HCT116 (cell line): ENCODE measurements at regions not wholly inside any gene's neighbourhood (a gene's known extent, or its start where the extent isn't known, plus 50 kb on each side); places are given as distances from the start of the nearest gene placed in this dataset.

ENCODE experiments used
- ATAC-seq: fragments of 200-7000 bp; cut with Tn5 transposase; 2 replicates; pipeline ENCODE4 v1.9.1; 2020; ENCODE audit warnings: mild to moderate bottlenecking, moderate library complexity
- BruUV-seq: library from RNA; stranded (reverse); fragments of 400-500 nt; replicated peaks from 2 replicates; lab custom pipeline; 2021; lab: Mats Ljungman, UMichigan
- CTCF ChIA-PET: fragments of 300-600 bp; sonication (Branson Sonifier 250); formaldehyde crosslinking; loops from one replicate; lab custom pipeline; 2021; ENCODE audit warnings: antibody characterized with exemption; lab: Charles Lee
- POLR2A ChIA-PET: fragments of 300-600, 350-600 bp; sonication (Branson Sonifier 250); formaldehyde crosslinking; loops from one replicate; lab custom pipeline; 2021; ENCODE audit warnings: antibody characterized with exemption; lab: Charles Lee
- RAD21 ChIA-PET, 2 experiments: fragments of 300-600 bp; sonication (Branson Sonifier 250); formaldehyde crosslinking; loops; one replicate each; lab custom pipeline; 2023; ENCODE audit warnings: low total read pairs in 2 of 2; ENCODE audit not compliant: uncharacterized antibody in 2 of 2, unreplicated experiment in 2 of 2, low non-redundant PET in 1 of 2; lab: Charles Lee
- DNase-seq: peaks from one replicate; pipeline ENCODE4 v3.0.0-alpha.2; 2010; ENCODE audit warnings: low read depth, low spot score
- H2AFZ ChIP-seq: fragments of 200-600 bp; shearing (Covaris generic), sonication (generic); 2 replicates; pipeline ENCODE4 v1.6.1; 2017; ENCODE audit warnings: low read depth, mixed run types, mixed read lengths, antibody characterized with exemption, low read length; ENCODE audit not compliant: poor library complexity, severe bottlenecking
- H3K27ac ChIP-seq: 2 replicates; pipeline ENCODE4 v1.5.1; 2012; ENCODE audit warnings: low read depth, low read length
- H3K27me3 ChIP-seq: fragments of 200-600 bp; sonication (generic); 2 replicates; pipeline ENCODE4 v1.6.1; 2016; ENCODE audit warnings: mixed run types, low read length, mixed read lengths; ENCODE audit not compliant: insufficient read depth
- H3K36me3 ChIP-seq, 2 experiments: fragments of 200-500 bp in 1 of 2; fragments of 200-600 bp in 1 of 2; sonication (Bioruptor generic) in 1 of 2; sonication (generic) in 1 of 2; 2 replicates each; pipeline versions ENCODE4 v1.5.1 to v1.6.1; 2014 to 2016; ENCODE audit warnings: low read length in 2 of 2, inconsistent platforms in 1 of 2, mixed read lengths in 1 of 2, mixed run types in 1 of 2; ENCODE audit not compliant: insufficient read depth in 2 of 2, control insufficient read depth in 1 of 2
- H3K4me1 ChIP-seq, 2 experiments: fragments of 200-600 bp in 1 of 2; sonication (generic) in 1 of 2; 2 replicates each; pipeline versions ENCODE4 v1.5.1 to v1.6.1; 2012 to 2017; ENCODE audit warnings: low read length in 2 of 2, inconsistent platforms in 1 of 2, mild to moderate bottlenecking in 1 of 2, mixed read lengths in 1 of 2, mixed run types in 1 of 2, moderate library complexity in 1 of 2; ENCODE audit not compliant: insufficient read depth in 2 of 2, control insufficient read depth in 1 of 2
- H3K4me2 ChIP-seq: fragments of 200-600 bp; sonication (generic); 2 replicates; pipeline ENCODE4 v1.6.1; 2017; ENCODE audit warnings: mixed run types, low read length, mixed read lengths
- H3K4me3 ChIP-seq, 2 experiments: fragments of 200-600 bp in 1 of 2; sonication (generic) in 1 of 2; replicated peaks in 1 of 2; 2 replicates each; pipeline ENCODE4 v1.5.1; 2011 to 2016; ENCODE audit warnings: low read length in 2 of 2, control low read depth in 1 of 2, low read depth in 1 of 2, mild to moderate bottlenecking in 1 of 2, mixed read lengths in 1 of 2, mixed run types in 1 of 2
- H3K79me2 ChIP-seq: fragments of 200-600 bp; sonication (generic); 2 replicates; pipeline ENCODE4 v1.6.1; 2017; ENCODE audit warnings: mild to moderate bottlenecking, mixed run types, low read length, moderate library complexity, mixed read lengths; ENCODE audit not compliant: insufficient read depth
- H3K9ac ChIP-seq: fragments of 200-600 bp; sonication (generic); 2 replicates; pipeline ENCODE4 v1.6.1; 2016; ENCODE audit warnings: low read length, mixed read lengths
- H3K9me2 ChIP-seq: fragments of 200-600 bp; sonication (generic), shearing (Covaris generic); 2 replicates; pipeline ENCODE4 v1.6.1; 2017; ENCODE audit warnings: mixed run types, mild to moderate bottlenecking, moderate library complexity; ENCODE audit not compliant: insufficient read depth
- H3K9me3 ChIP-seq, 2 experiments: fragments of 200-500 bp in 1 of 2; fragments of 200-600 bp in 1 of 2; sonication (Bioruptor generic) in 1 of 2; sonication (generic) in 1 of 2; 2 replicates each; pipeline ENCODE4 v1.6.1; 2014 to 2017; ENCODE audit warnings: low read length in 2 of 2, mixed read lengths in 2 of 2, inconsistent platforms in 1 of 2, low read depth in 1 of 2, mild to moderate bottlenecking in 1 of 2, mixed run types in 1 of 2, moderate library complexity in 1 of 2; ENCODE audit not compliant: control insufficient read depth in 1 of 2, insufficient read depth in 1 of 2
- H4K20me1 ChIP-seq: fragments of 200-600 bp; sonication (generic), shearing (Covaris generic); 2 replicates; pipeline ENCODE4 v1.6.1; 2017; ENCODE audit warnings: mixed run types, mild to moderate bottlenecking, moderate library complexity; ENCODE audit not compliant: insufficient read depth
- CEBPB ChIP-seq: IDR thresholded peaks from 2 replicates; pipeline ENCODE4 v1.6.1; 2012; ENCODE audit warnings: low read depth
- CTCF ChIP-seq, 3 experiments: fragments of 200-600 bp in 1 of 3; sonication (generic) in 1 of 3; IDR thresholded peaks in 2 of 3; conservative IDR thresholded peaks in 1 of 3; 2 replicates each; pipeline ENCODE4 v1.5.1; 2012 to 2017; ENCODE audit warnings: low read depth in 2 of 3, low read length in 2 of 3, antibody characterized with exemption in 1 of 3, borderline replicate concordance in 1 of 3, control low read depth in 1 of 3, mild to moderate bottlenecking in 1 of 3, mixed read lengths in 1 of 3, mixed run types in 1 of 3, moderate library complexity in 1 of 3; ENCODE audit not compliant: insufficient read depth in 1 of 3
- EGR1 ChIP-seq: IDR thresholded peaks from 2 replicates; pipeline ENCODE4 v1.6.1; 2012; ENCODE audit warnings: low read depth
- ELF1 ChIP-seq: IDR thresholded peaks from 2 replicates; pipeline ENCODE4 v1.6.1; 2012; ENCODE audit warnings: low read depth, borderline replicate concordance
- EZH2 ChIP-seq: fragments of 200-600 bp; sonication (generic); IDR thresholded peaks from 2 replicates; pipeline ENCODE4 v1.6.1; 2017; ENCODE audit warnings: antibody characterized with exemption, mixed run types
- EZH2phosphoT487 ChIP-seq: fragments of 200-600 bp; IDR thresholded peaks from 2 replicates; pipeline ENCODE4 v1.6.1; 2018; ENCODE audit warnings: antibody characterized with exemption, borderline replicate concordance
- FOSL1 ChIP-seq: IDR thresholded peaks from 2 replicates; pipeline ENCODE4 v1.6.1; 2012; ENCODE audit warnings: low read depth
- JUND ChIP-seq: IDR thresholded peaks from 2 replicates; pipeline ENCODE4 v1.6.1; 2012
- SIN3A ChIP-seq: IDR thresholded peaks from 2 replicates; pipeline ENCODE4 v1.6.1; 2012; ENCODE audit warnings: low read depth
- SP1 ChIP-seq: IDR thresholded peaks from 2 replicates; pipeline ENCODE4 v1.6.1; 2012; ENCODE audit warnings: low read depth
- SRF ChIP-seq: IDR thresholded peaks from 2 replicates; pipeline ENCODE4 v1.6.1; 2012; ENCODE audit warnings: low read depth
- TCF7L2 ChIP-seq: IDR thresholded peaks from 2 replicates; pipeline ENCODE4 v1.7.0; 2011; ENCODE audit warnings: borderline replicate concordance, inconsistent platforms; ENCODE audit not compliant: insufficient read depth, insufficient read length; ENCODE audit errors: extremely low read depth
- YY1 ChIP-seq: IDR thresholded peaks from 2 replicates; pipeline ENCODE4 v1.6.1; 2011; ENCODE audit warnings: low read length, low read depth, moderate library complexity, mild to moderate bottlenecking; ENCODE audit not compliant: insufficient replicate concordance; ENCODE audit errors: extremely low read depth
- intact Hi-C: fragments of 100-400 bp; cut with micrococcal nuclease; formaldehyde crosslinking; loops from 2 replicates; pipeline ENCODE4 v1.10.0; 2022

GRCh38 chr18:60925892-60926291 is 407.3 kb upstream of the CDH20 start:
- Histone ChIP-seq H3K36me3 (no peaks in the 10 kb centered on the region), H3K9ac (no peak overlapping the region), H3K9me3 (no peaks in the 10 kb centered on the region), H3K9me2 (no peaks in the 10 kb centered on the region), H3K79me2 (no peaks in the 10 kb centered on the region), H3K4me2 (no peak overlapping the region), H3K4me1 (no peaks in the 10 kb centered on the region), H3K4me3 (no peak overlapping the region), H4K20me1 (no peaks in the 10 kb centered on the region), H3K27me3 (no peaks in the 10 kb centered on the region), H2AFZ (no peak overlapping the region), H3K27ac (no peak overlapping the region)
- ATAC-seq (no peak), DNase-seq (no peak)
- no TSS peak for BruUV-seq
- intact Hi-C loops = no loop called here
- ChIA-PET RAD21 (no interaction called here), CTCF (no interaction called here), POLR2A (no interaction called here)
- no peak for TF ChIP-seq EZH2
- TF ChIP-seq FOSL1 = no peak
- TF ChIP-seq TCF7L2 = no peak
- TF ChIP-seq ELF1 = no peak
- TF ChIP-seq YY1 = no peak
- TF ChIP-seq JUND = no peak
- TF ChIP-seq SIN3A = no peak
- TF ChIP-seq SRF = no peak
- no peak for TF ChIP-seq SP1
- TF ChIP-seq EZH2phosphoT487 = no peak
- TF ChIP-seq, all 23 proteins: peak for 0

GRCh38 chr18:60929966-60930365 is 403.3 kb upstream of the CDH20 start:
- CTCF ChIA-PET = no interaction called here
- no peaks in the 10 kb centered on the region for H3K79me2 ChIP-seq
- H3K36me3 ChIP-seq = no peaks in the 10 kb centered on the region
- H4K20me1 ChIP-seq = no peaks in the 10 kb centered on the region
- no peaks in the 10 kb centered on the region for H3K4me1 ChIP-seq
- no peak overlapping the region for H3K4me2 ChIP-seq
- no peak overlapping the region for H3K4me3 ChIP-seq
- intact Hi-C loops = no loop called here
- no peaks in the 10 kb centered on the region for H3K27me3 ChIP-seq
- DNase-seq = no peak
- ATAC-seq = no peak
- H2AFZ ChIP-seq = no peak overlapping the region
- TF ChIP-seq FOSL1 = no peak
- TF ChIP-seq CEBPB = no peak
- TF ChIP-seq CTCF (IDR thresholded peaks at IDR 0.05 in 2 of 3, conservative IDR thresholded peaks at IDR 0.05 in 1 of 3; ENCODE audit: borderline replicate concordance in 1 of 3, insufficient read depth in 1 of 3, low read depth in 2 of 3, low read length in 2 of 3) = no peak
- no peak for TF ChIP-seq EGR1
- no peak for TF ChIP-seq JUND
- TF ChIP-seq, all 23 proteins: peak for 0
- POLR2A ChIA-PET = no interaction called here
- no TSS peak for BruUV-seq
- Histone ChIP-seq H3K9ac (no peak overlapping the region), H3K27ac (no peak overlapping the region), H3K9me3 (no peaks in the 10 kb centered on the region), H3K9me2 (no peaks in the 10 kb centered on the region)
- RAD21 ChIA-PET = no interaction called here
